Kidney (tissue), 13 donors: ENCODE measurements at regions not wholly inside any gene's neighbourhood (a gene's known extent, or its start where the extent isn't known, plus 50 kb on each side); places are given as distances from the start of the nearest gene placed in this dataset.

Experiments used
- DNase-seq, 5 donors: peaks; one replicate each; pipeline ENCODE4 v3.0.0-alpha.2; 2013 to 2020
- FAIRE-seq: peaks from 2 replicates; lab custom pipeline; 2012; peaks lifted over from hg19 to GRCh38; lab: Jason Lieb, UNC
- H3K27ac ChIP-seq, 2 donors: one replicate each; pipeline ENCODE4 v1.7.0; 2013; ENCODE audit warnings: low read depth in 2 of 2, low read length in 2 of 2, inconsistent platforms in 1 of 2
- H3K27me3 ChIP-seq: one replicate; pipeline ENCODE4 v1.7.1; 2013; ENCODE audit warnings: low read length, inconsistent platforms; ENCODE audit not compliant: control insufficient read depth, insufficient read depth
- H3K36me3 ChIP-seq, 3 donors: one replicate each; pipeline versions ENCODE4 v1.7.0 to v1.7.1; 2013; ENCODE audit warnings: low read length in 3 of 3, control low read depth in 1 of 3, inconsistent platforms in 1 of 3; ENCODE audit not compliant: insufficient read depth in 3 of 3, control insufficient read depth in 2 of 3
- H3K4me1 ChIP-seq, 3 donors: one replicate each; pipeline versions ENCODE4 v1.7.0 to v1.7.1; 2013; ENCODE audit warnings: low read length in 3 of 3, inconsistent platforms in 1 of 3, low read depth in 1 of 3; ENCODE audit not compliant: control insufficient read depth in 2 of 3, insufficient read depth in 2 of 3
- H3K4me3 ChIP-seq, 3 donors: one replicate each; pipeline versions ENCODE4 v1.7.0 to v1.8.1; 2013; ENCODE audit warnings: low read length in 3 of 3, control low read depth in 1 of 3, inconsistent platforms in 1 of 3
- H3K9ac ChIP-seq, 3 donors: one replicate each; pipeline versions ENCODE4 v1.7.0 to v1.7.1; 2013; ENCODE audit warnings: low read length in 3 of 3, control low read depth in 1 of 3, inconsistent platforms in 1 of 3
- H3K9me3 ChIP-seq, 3 donors: one replicate each; pipeline versions ENCODE4 v1.7.0 to v1.7.1; 2013; ENCODE audit warnings: low read length in 3 of 3, control low read depth in 1 of 3, inconsistent platforms in 1 of 3; ENCODE audit not compliant: control insufficient read depth in 2 of 3, insufficient read depth in 1 of 3
- intact Hi-C: fragments of 100-400 bp; cut with DNase I; formaldehyde crosslinking; loops from one replicate; pipeline ENCODE4 v1.11.1; 2022
- TF ChIP-seq, protein P1 (sequence below): IDR thresholded peaks from 3 replicates; pipeline ENCODE4 v1.5.1; 2012; ENCODE audit warnings: mild to moderate bottlenecking, moderate library complexity, borderline replicate concordance; ENCODE audit not compliant: insufficient read depth; ENCODE audit errors: extremely low read depth
- donor health status: control.
- donor health status: control.
- donor health status: control.
- donor health status: control.
- donor health status: control.
- donor health status: DM: yes; HTN: yes; CAD: no.
- donor health status: Normal renal cell carcinoma (clear cell type).

DNA sequence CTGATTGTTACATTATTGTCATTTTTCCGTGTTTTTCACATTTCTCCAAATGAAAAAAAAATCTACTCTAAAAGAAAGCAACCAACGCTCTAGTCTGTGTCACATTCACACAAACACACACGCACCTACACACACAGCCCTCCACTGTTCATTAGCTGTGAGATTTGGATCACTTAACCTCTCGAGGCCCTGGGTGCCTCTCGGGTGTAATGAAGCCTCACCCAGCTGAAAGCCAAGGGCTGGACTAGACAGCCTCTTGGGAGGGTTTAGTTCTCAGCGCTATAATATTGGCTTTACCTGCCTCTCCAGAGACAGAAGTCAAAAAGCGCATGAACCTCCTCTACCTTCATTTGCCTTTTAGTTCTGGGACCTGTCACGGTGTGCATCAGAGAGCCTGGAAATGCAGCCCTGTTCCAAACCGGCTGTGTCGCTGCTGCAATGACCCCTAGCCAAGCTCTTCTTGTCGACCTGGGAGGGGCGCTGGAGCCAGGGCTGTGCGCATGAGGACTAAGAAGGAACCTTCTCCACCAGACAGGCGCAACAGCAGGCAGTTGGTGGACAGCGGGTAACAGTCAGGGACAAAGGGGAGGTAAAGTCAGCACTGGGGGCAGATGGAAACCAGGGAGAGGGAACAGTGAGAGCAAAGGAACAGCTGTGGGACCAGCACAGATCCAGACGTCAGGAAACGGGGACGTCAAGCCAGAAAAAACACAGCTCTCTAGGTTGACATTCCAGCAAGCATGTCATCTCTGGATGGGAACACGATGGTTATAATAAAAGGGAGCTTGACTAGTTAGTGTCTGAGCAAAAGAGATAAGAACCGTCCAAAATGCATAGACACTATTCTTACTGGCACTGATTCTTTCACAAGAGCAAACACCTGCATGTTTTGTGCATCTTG is 375.9 kb downstream of the EFNB2 start:
- H3K4me3 ChIP-seq: no peak overlapping the region
- TF ChIP-seq, protein P1, sequence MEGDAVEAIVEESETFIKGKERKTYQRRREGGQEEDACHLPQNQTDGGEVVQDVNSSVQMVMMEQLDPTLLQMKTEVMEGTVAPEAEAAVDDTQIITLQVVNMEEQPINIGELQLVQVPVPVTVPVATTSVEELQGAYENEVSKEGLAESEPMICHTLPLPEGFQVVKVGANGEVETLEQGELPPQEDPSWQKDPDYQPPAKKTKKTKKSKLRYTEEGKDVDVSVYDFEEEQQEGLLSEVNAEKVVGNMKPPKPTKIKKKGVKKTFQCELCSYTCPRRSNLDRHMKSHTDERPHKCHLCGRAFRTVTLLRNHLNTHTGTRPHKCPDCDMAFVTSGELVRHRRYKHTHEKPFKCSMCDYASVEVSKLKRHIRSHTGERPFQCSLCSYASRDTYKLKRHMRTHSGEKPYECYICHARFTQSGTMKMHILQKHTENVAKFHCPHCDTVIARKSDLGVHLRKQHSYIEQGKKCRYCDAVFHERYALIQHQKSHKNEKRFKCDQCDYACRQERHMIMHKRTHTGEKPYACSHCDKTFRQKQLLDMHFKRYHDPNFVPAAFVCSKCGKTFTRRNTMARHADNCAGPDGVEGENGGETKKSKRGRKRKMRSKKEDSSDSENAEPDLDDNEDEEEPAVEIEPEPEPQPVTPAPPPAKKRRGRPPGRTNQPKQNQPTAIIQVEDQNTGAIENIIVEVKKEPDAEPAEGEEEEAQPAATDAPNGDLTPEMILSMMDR: no peak
- intact Hi-C loops: no loop called here
- peaks cover 0 to 3% (median 0%) of the 10 kb centered on the region in 3 donors for H3K4me1 ChIP-seq
- H3K27ac ChIP-seq: no peak overlapping the region
- DNase-seq: peak in 1 of 5 donors; percentile 37
- no peaks in the 10 kb centered on the region for H3K27me3 ChIP-seq
- no peak for FAIRE-seq
- H3K9ac ChIP-seq: no peak overlapping the region
- no peaks in the 10 kb centered on the region for H3K36me3 ChIP-seq
- H3K9me3 ChIP-seq: no peaks in the 10 kb centered on the region

DNA sequence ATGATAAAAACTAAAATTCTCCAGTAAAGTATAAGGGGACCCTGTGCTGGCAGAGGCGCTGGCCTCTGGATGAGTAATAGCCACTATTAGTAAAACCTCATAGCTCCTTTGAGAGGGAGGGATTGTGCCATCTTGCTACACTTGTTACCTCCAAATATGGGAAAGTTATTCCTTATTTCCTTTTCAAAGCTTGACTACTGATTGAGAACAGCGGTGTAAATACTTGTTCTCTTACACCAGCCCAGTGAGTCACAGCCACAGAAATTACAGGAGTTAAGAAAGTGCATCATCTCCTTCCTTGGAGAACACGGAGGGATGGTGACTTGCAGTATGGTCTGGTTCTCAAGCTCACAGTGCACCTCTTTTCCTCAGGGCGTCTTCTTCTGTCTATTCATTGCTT is 379.0 kb downstream of the EFNB2 start:
- no peaks in the 10 kb centered on the region for H3K36me3 ChIP-seq
- no peaks in the 10 kb centered on the region for H3K27me3 ChIP-seq
- DNase-seq (no peak), FAIRE-seq (no peak)
- no peaks in the 10 kb centered on the region for H3K9me3 ChIP-seq
- no peak overlapping the region for H3K4me3 ChIP-seq
- H3K27ac ChIP-seq: no peak overlapping the region
- H3K9ac ChIP-seq: no peak overlapping the region
- TF ChIP-seq, protein P1: no peak
- peaks cover 0 to 3% (median 0%) of the 10 kb centered on the region in 3 donors for H3K4me1 ChIP-seq
- intact Hi-C loops: no loop called here

DNA sequence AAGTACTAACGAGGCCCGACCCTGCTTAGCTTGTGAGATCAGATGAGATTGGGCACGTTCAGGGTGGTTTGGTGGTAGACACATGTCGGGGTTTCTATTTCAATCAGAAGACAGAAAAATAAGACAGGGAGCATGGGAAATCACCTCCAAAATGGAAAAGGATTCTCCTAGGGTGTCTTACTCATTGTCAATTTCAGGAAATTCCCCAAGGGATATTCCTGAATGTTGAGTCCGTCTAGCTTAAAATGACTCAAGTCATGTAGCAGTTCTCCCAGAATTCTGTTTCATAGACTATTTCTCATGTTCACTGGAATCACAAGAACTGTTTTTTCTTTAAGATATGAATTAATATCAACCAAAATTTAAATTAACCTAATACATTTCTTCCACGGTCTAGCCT is 380.1 kb downstream of the EFNB2 start:
- Histone ChIP-seq H3K36me3 (no peaks in the 10 kb centered on the region), H3K9me3 (no peaks in the 10 kb centered on the region), H3K4me3 (no peak overlapping the region), H3K27me3 (no peaks in the 10 kb centered on the region), H3K4me1 (peaks cover 0 to 3% (median 0%) of the 10 kb centered on the region in 3 donors), H3K9ac (no peak overlapping the region), H3K27ac (no peak overlapping the region)
- DNase-seq (no peak), FAIRE-seq (no peak)
- intact Hi-C loops: no loop called here
- TF ChIP-seq, protein P1: no peak
